SK-N-SH (cell line): ENCODE measurements at regions not wholly inside any gene's neighbourhood (a gene's known extent, or its start where the extent isn't known, plus 50 kb on each side); places are given as distances from the start of the nearest gene placed in this dataset.

Experiments
- CTCF ChIA-PET: fragments of 300-600, 350-600 bp; formaldehyde crosslinking; extraction: SDS; loops from one replicate; lab custom pipeline; 2021; lab: Yijun Ruan, JAX
- POLR2A ChIA-PET: fragments of 350-600 bp; sonication (Branson Sonifier 250); formaldehyde crosslinking; extraction: SDS; loops from one replicate; lab custom pipeline; 2020; ENCODE audit warnings: antibody characterized with exemption, inconsistent platforms; lab: Yijun Ruan, JAX
- DNase-seq: peaks from one replicate; pipeline ENCODE4 v3.0.0; 2012
- H2AFZ ChIP-seq: fragments of 200-600 bp; sonication (generic); 2 replicates; pipeline ENCODE4 v1.8.1; 2016; ENCODE audit warnings: antibody characterized with exemption, mild to moderate bottlenecking, low read depth
- H3F3A ChIP-seq: fragments of 200-600 bp; sonication (generic); replicated peaks from 2 replicates; pipeline ENCODE3; 2016; ENCODE audit warnings: antibody characterized with exemption, mild to moderate bottlenecking; ENCODE audit not compliant: insufficient read depth
- H3K27ac ChIP-seq, 2 experiments: fragments of 200-500 bp in 1 of 2; fragments of 200-600 bp in 1 of 2; sonication (Bioruptor generic) in 1 of 2; sonication (generic), shearing (Covaris generic) in 1 of 2; 2 replicates each; pipeline versions ENCODE4 v1.5.1 to v1.6.1; 2014 to 2016; ENCODE audit warnings: low read depth in 2 of 2, inconsistent platforms in 1 of 2, low read length in 1 of 2, mild to moderate bottlenecking in 1 of 2, mixed read lengths in 1 of 2
- H3K27me3 ChIP-seq: fragments of 200-600 bp; sonication (generic), shearing (Covaris generic); 2 replicates; pipeline ENCODE4 v1.6.1; 2016; ENCODE audit warnings: mixed run types; ENCODE audit not compliant: insufficient read depth
- H3K36me3 ChIP-seq, 2 experiments: fragments of 200-500 bp in 1 of 2; fragments of 200-600 bp in 1 of 2; sonication (Bioruptor generic) in 1 of 2; sonication (generic) in 1 of 2; replicated peaks in 1 of 2; 2 replicates each; pipeline versions ENCODE3 to v1.5.1; 2014 to 2016; ENCODE audit warnings: low read length in 1 of 2, mild to moderate bottlenecking in 1 of 2; ENCODE audit not compliant: insufficient read depth in 2 of 2, control insufficient read depth in 1 of 2
- H3K4me1 ChIP-seq, 2 experiments: fragments of 200-500 bp in 1 of 2; fragments of 200-600 bp in 1 of 2; sonication (Bioruptor generic) in 1 of 2; sonication (generic), shearing (Covaris generic) in 1 of 2; 2 replicates each; pipeline versions ENCODE4 v1.5.1 to v1.6.1; 2014 to 2016; ENCODE audit warnings: low read depth in 1 of 2, low read length in 1 of 2, mixed run types in 1 of 2; ENCODE audit not compliant: insufficient read depth in 2 of 2, control insufficient read depth in 1 of 2
- H3K4me2 ChIP-seq: fragments of 200-600 bp; sonication (generic), shearing (Covaris generic); 2 replicates; pipeline ENCODE4 v1.6.1; 2017; ENCODE audit warnings: mixed run types
- H3K4me3 ChIP-seq, 2 experiments: fragments of 200-500 bp in 1 of 2; fragments of 200-600 bp in 1 of 2; sonication (Bioruptor generic) in 1 of 2; sonication (generic), shearing (Covaris generic) in 1 of 2; 2 replicates each; pipeline versions ENCODE4 v1.5.1 to v1.8.1; 2014 to 2016; ENCODE audit warnings: low read depth in 2 of 2, inconsistent platforms in 1 of 2, low read length in 1 of 2, mild to moderate bottlenecking in 1 of 2, mixed read lengths in 1 of 2, moderate library complexity in 1 of 2
- H3K79me2 ChIP-seq: fragments of 200-600 bp; sonication (generic); 2 replicates; pipeline ENCODE4 v1.8.1; 2017; ENCODE audit warnings: mild to moderate bottlenecking; ENCODE audit not compliant: insufficient read depth
- H3K9ac ChIP-seq: fragments of 200-600 bp; sonication (generic); 2 replicates; pipeline ENCODE4 v1.6.1; 2017; ENCODE audit warnings: mixed run types
- H3K9me2 ChIP-seq: fragments of 200-600 bp; sonication (generic); 2 replicates; pipeline ENCODE4 v1.6.1; 2017; ENCODE audit warnings: mixed run types
- H3K9me3 ChIP-seq: fragments of 200-600 bp; sonication (generic); 2 replicates; pipeline ENCODE4 v1.6.1; 2017; ENCODE audit warnings: mixed run types, mild to moderate bottlenecking, moderate library complexity
- H4K20me1 ChIP-seq: fragments of 200-600 bp; sonication (generic); 2 replicates; pipeline ENCODE4 v1.6.1; 2017; ENCODE audit warnings: mild to moderate bottlenecking, mixed run types; ENCODE audit not compliant: insufficient read depth
- ELF1 ChIP-seq: IDR thresholded peaks from 2 replicates; pipeline ENCODE4 v1.4.0; 2012
- EP300 ChIP-seq, 2 experiments: IDR thresholded peaks; 2 replicates each; pipeline versions ENCODE4 v1.4.0 to v1.6.1; 2012; ENCODE audit warnings: borderline replicate concordance in 1 of 2, low read depth in 1 of 2, low read length in 1 of 2
- EZH2phosphoT487 ChIP-seq: fragments of 200-600 bp; sonication (generic); IDR thresholded peaks from 2 replicates; pipeline ENCODE4 v1.6.1; 2017; ENCODE audit warnings: low read depth, mixed run types, mild to moderate bottlenecking, antibody characterized with exemption, moderate library complexity, borderline replicate concordance
- FOSL2 ChIP-seq: IDR thresholded peaks from 2 replicates; pipeline ENCODE4 v1.4.0; 2012; ENCODE audit warnings: low read depth, mild to moderate bottlenecking, moderate library complexity, borderline replicate concordance
- FOXJ3 ChIP-seq: sonication (generic); formaldehyde crosslinking; IDR thresholded peaks from 2 replicates; pipeline ENCODE4 v1.5.1; 2020; ENCODE audit warnings: mild to moderate bottlenecking, missing genetic modification reagents
- FOXM1 ChIP-seq: IDR thresholded peaks from 2 replicates; pipeline ENCODE4 v1.4.0; 2012; ENCODE audit warnings: low read depth, mild to moderate bottlenecking
- GABPA ChIP-seq: IDR thresholded peaks from 2 replicates; pipeline ENCODE4 v1.4.0; 2012; ENCODE audit warnings: low read depth, mild to moderate bottlenecking
- GATA2 ChIP-seq: sonication (generic); formaldehyde crosslinking; IDR thresholded peaks from 2 replicates; pipeline ENCODE4 v1.5.0; 2020; ENCODE audit warnings: mild to moderate bottlenecking, missing genetic modification reagents
- MEF2A ChIP-seq: IDR thresholded peaks from 2 replicates; pipeline ENCODE4 v1.4.0; 2012; ENCODE audit warnings: low read depth, borderline replicate concordance
- NRF1 ChIP-seq: IDR thresholded peaks from 2 replicates; pipeline ENCODE4 v1.6.1; 2012; ENCODE audit warnings: low read depth, mild to moderate bottlenecking, low read length
- POLR2AphosphoS5 ChIP-seq: IDR thresholded peaks from 2 replicates; pipeline ENCODE4 v1.6.1; 2012; ENCODE audit warnings: low read depth, low read length
- RAD21 ChIP-seq: IDR thresholded peaks from 2 replicates; pipeline ENCODE4 v1.6.1; 2012; ENCODE audit warnings: mild to moderate bottlenecking, low read length
- RCOR1 ChIP-seq: fragments of 150-350 bp; IDR thresholded peaks from 2 replicates; pipeline ENCODE4 v1.6.1; 2017; ENCODE audit warnings: antibody characterized with exemption, low read length
- RFX5 ChIP-seq: IDR thresholded peaks from 2 replicates; pipeline ENCODE4 v1.6.1; 2012; ENCODE audit warnings: mild to moderate bottlenecking, improper control_type of control experiment, low read length
- RXRA ChIP-seq: IDR thresholded peaks from 2 replicates; pipeline ENCODE4 v1.4.0; 2012; ENCODE audit warnings: low read depth, mild to moderate bottlenecking, borderline replicate concordance
- SMC3 ChIP-seq: IDR thresholded peaks from 2 replicates; pipeline ENCODE4 v1.6.1; 2012; ENCODE audit warnings: low read depth, low read length, improper control_type of control experiment
- TAF1 ChIP-seq: IDR thresholded peaks from 2 replicates; pipeline ENCODE4 v1.6.1; 2012; ENCODE audit warnings: low read depth, mild to moderate bottlenecking, low read length, moderate library complexity, borderline replicate concordance
- TCF12 ChIP-seq: IDR thresholded peaks from 2 replicates; pipeline ENCODE4 v1.4.0; 2012
- WGBS: methylation state at CpG from one replicate; pipeline ENCODE4 v1.1.6; 2017; ENCODE audit warnings: low lambda C conversion rate; 5-methylcytosine and 5-hydroxymethylcytosine counted together
- TF ChIP-seq, protein P1 (sequence below): IDR thresholded peaks from 2 replicates; pipeline ENCODE4 v1.6.1; 2012; ENCODE audit warnings: mild to moderate bottlenecking, low read depth, low read length, moderate library complexity
- TF ChIP-seq, protein P2 (sequence below): IDR thresholded peaks from 2 replicates; pipeline ENCODE4 v1.4.0; 2012; ENCODE audit warnings: low read depth
- TF ChIP-seq, protein P3 (sequence below): IDR thresholded peaks from 2 replicates; pipeline ENCODE4 v1.4.0; 2012; ENCODE audit warnings: low read depth, borderline replicate concordance
- TF ChIP-seq, protein P4 (sequence below): fragments of 150-350 bp; IDR thresholded peaks from 2 replicates; pipeline ENCODE4 v1.6.1; 2017; ENCODE audit warnings: antibody characterized with exemption, low read length, low read depth, borderline replicate concordance

DNA sequence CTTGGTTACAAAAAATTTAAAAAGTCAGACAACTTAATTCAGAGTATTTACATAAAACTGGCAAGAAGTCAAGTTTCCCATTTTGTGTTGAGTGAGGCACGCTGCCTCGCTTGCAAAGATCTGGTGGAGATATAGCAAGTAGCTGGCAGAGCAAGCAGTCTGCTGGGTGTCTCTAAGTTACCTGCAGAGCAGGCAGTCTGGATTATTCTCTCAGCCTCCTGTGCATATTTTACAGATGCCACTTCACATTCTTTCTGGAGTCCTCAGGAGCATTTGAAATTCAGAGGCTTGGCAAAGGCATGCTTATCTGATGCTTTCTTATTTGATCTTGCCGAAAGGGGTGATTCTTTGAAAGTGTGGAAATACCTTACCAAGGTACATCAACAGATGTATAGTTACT, 640.4 kb upstream of the ADGRL4 start:
- H3K4me1 ChIP-seq, result peaks cover 0 to 3% of the 10 kb centered on the region in 2 experiments; a peak in 2 of 4 replicates
- H2AFZ ChIP-seq, result no peak overlapping the region
- no peak overlapping the region for H3K4me2 ChIP-seq
- no peak for DNase-seq
- H3K27me3 ChIP-seq, result no peaks in the 10 kb centered on the region
- H3K36me3 ChIP-seq, result no peaks in the 10 kb centered on the region
- H3K79me2 ChIP-seq, result no peaks in the 10 kb centered on the region
- ChIA-PET CTCF (no interaction called here), POLR2A (interaction anchor here (0.6 kb wide), 1 partner anchor 260 kb away, joined by 3 read pairs; no protein-coding TSS in a partner anchor)
- no peak overlapping the region for H3K27ac ChIP-seq
- H4K20me1 ChIP-seq, result no peaks in the 10 kb centered on the region
- H3F3A ChIP-seq, result no peaks in the 10 kb centered on the region
- H3K9me2 ChIP-seq, result no peaks in the 10 kb centered on the region
- WGBS, result 37% methylated on average over 3 of the region's 3 CpGs
- H3K4me3 ChIP-seq, result no peak overlapping the region
- TF ChIP-seq, protein P1, sequence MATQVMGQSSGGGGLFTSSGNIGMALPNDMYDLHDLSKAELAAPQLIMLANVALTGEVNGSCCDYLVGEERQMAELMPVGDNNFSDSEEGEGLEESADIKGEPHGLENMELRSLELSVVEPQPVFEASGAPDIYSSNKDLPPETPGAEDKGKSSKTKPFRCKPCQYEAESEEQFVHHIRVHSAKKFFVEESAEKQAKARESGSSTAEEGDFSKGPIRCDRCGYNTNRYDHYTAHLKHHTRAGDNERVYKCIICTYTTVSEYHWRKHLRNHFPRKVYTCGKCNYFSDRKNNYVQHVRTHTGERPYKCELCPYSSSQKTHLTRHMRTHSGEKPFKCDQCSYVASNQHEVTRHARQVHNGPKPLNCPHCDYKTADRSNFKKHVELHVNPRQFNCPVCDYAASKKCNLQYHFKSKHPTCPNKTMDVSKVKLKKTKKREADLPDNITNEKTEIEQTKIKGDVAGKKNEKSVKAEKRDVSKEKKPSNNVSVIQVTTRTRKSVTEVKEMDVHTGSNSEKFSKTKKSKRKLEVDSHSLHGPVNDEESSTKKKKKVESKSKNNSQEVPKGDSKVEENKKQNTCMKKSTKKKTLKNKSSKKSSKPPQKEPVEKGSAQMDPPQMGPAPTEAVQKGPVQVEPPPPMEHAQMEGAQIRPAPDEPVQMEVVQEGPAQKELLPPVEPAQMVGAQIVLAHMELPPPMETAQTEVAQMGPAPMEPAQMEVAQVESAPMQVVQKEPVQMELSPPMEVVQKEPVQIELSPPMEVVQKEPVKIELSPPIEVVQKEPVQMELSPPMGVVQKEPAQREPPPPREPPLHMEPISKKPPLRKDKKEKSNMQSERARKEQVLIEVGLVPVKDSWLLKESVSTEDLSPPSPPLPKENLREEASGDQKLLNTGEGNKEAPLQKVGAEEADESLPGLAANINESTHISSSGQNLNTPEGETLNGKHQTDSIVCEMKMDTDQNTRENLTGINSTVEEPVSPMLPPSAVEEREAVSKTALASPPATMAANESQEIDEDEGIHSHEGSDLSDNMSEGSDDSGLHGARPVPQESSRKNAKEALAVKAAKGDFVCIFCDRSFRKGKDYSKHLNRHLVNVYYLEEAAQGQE, result no peak
- TF ChIP-seq TCF12 (no peak), RAD21 (no peak), GATA2 (CRISPR knock-in tag) (no peak; the same call in 1 of the 2 replicates), ELF1 (no peak), RFX5 (no peak), TAF1 (no peak)
- TF ChIP-seq, protein P2, sequence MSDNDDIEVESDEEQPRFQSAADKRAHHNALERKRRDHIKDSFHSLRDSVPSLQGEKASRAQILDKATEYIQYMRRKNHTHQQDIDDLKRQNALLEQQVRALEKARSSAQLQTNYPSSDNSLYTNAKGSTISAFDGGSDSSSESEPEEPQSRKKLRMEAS, result no peak
- no peak overlapping the region for H3K9ac ChIP-seq
- no peaks in the 10 kb centered on the region for H3K9me3 ChIP-seq

DNA sequence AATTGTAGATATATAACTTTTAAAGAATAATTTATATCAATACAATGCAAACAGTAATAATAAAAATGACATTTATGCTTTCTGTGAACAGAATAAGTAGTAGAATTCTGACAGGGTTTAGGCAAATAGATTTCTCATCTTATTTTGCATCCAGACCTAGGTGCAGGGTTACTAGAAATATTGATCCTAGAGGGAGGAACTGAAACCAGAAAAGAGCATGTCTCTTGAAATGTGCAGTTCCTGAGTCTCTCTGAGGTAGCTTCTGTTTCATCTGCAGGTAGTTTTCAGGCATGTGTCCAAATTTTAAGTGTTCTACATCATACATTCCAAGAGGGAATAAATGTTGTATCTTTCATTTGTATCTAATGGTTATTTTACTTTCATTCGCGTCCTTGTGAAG, 631.9 kb upstream of the ADGRL4 start:
- 100% methylated on average over 2 of the region's 2 CpGs for WGBS
- CTCF ChIA-PET, result no interaction called here
- Histone ChIP-seq H3K9me2 (no peaks in the 10 kb centered on the region), H3K27me3 (no peaks in the 10 kb centered on the region), H3K9ac (no peak overlapping the region), H2AFZ (no peak overlapping the region), H4K20me1 (no peaks in the 10 kb centered on the region), H3K36me3 (no peaks in the 10 kb centered on the region), H3K27ac (no peak overlapping the region), H3K4me1 (no peaks in the 10 kb centered on the region), H3K4me3 (no peak overlapping the region), H3F3A (peaks cover 8% of the 10 kb centered on the region), H3K9me3 (no peaks in the 10 kb centered on the region), H3K79me2 (no peaks in the 10 kb centered on the region), H3K4me2 (no peak overlapping the region)
- DNase-seq, result no peak
- POLR2A ChIA-PET, result no interaction called here
- TF ChIP-seq FOXM1 (no peak), RXRA (no peak), TAF1 (no peak), GABPA (no peak), MEF2A (no peak), NRF1 (no peak), SMC3 (no peak), TCF12 (no peak), RCOR1 (no peak), FOXJ3 (CRISPR knock-in tag) (no peak), POLR2AphosphoS5 (no peak), GATA2 (CRISPR knock-in tag) (no peak), ELF1 (no peak), EP300 (IDR thresholded peaks at IDR 0.05; ENCODE audit: borderline replicate concordance in 1 of 2, low read depth in 1 of 2, low read length in 1 of 2) (no peak), FOSL2 (no peak), EZH2phosphoT487 (no peak)
- TF ChIP-seq, protein P3, sequence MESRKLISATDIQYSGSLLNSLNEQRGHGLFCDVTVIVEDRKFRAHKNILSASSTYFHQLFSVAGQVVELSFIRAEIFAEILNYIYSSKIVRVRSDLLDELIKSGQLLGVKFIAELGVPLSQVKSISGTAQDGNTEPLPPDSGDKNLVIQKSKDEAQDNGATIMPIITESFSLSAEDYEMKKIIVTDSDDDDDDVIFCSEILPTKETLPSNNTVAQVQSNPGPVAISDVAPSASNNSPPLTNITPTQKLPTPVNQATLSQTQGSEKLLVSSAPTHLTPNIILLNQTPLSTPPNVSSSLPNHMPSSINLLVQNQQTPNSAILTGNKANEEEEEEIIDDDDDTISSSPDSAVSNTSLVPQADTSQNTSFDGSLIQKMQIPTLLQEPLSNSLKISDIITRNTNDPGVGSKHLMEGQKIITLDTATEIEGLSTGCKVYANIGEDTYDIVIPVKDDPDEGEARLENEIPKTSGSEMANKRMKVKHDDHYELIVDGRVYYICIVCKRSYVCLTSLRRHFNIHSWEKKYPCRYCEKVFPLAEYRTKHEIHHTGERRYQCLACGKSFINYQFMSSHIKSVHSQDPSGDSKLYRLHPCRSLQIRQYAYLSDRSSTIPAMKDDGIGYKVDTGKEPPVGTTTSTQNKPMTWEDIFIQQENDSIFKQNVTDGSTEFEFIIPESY, result no peak
- TF ChIP-seq, protein P2, result no peak
- TF ChIP-seq, protein P4, sequence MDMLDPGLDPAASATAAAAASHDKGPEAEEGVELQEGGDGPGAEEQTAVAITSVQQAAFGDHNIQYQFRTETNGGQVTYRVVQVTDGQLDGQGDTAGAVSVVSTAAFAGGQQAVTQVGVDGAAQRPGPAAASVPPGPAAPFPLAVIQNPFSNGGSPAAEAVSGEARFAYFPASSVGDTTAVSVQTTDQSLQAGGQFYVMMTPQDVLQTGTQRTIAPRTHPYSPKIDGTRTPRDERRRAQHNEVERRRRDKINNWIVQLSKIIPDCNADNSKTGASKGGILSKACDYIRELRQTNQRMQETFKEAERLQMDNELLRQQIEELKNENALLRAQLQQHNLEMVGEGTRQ, result no peak
